MM.1S (cell line): ENCODE measurements at regions not wholly inside any gene's neighbourhood (a gene's known extent, or its start where the extent isn't known, plus 50 kb on each side); places are given as distances from the start of the nearest gene placed in this dataset.

Experiments
- DNase-seq: peaks from one replicate; pipeline ENCODE4 v3.0.0-alpha.2; 2015
- H2AFZ ChIP-seq: fragments of 300-600 bp; sonication (generic); 2 replicates; pipeline ENCODE4 v1.6.0; 2016; ENCODE audit warnings: antibody characterized with exemption, low read length
- H3F3A ChIP-seq: fragments of 300-600 bp; sonication (generic); 2 replicates; pipeline ENCODE4 v1.6.1; 2016; ENCODE audit warnings: mild to moderate bottlenecking, antibody characterized with exemption, low read length, moderate library complexity, mixed read lengths; ENCODE audit not compliant: insufficient read depth
- H3K27ac ChIP-seq: fragments of 300-600 bp; sonication (generic); 2 replicates; pipeline ENCODE4 v1.5.1; 2016; ENCODE audit warnings: mild to moderate bottlenecking, low read length
- H3K27me3 ChIP-seq: fragments of 300-600 bp; sonication (generic); replicated peaks from 2 replicates; pipeline ENCODE4 v1.6.0; 2016; ENCODE audit warnings: low read length; ENCODE audit not compliant: insufficient read depth
- H3K36me3 ChIP-seq: fragments of 300-600 bp; sonication (generic); replicated peaks from 2 replicates; pipeline ENCODE4 v1.6.1; 2016; ENCODE audit warnings: mild to moderate bottlenecking, low read length, mixed read lengths; ENCODE audit not compliant: insufficient read depth
- H3K4me1 ChIP-seq: fragments of 300-600 bp; sonication (generic); 2 replicates; pipeline ENCODE4 v1.6.1; 2016; ENCODE audit warnings: low read length, mixed read lengths
- H3K4me2 ChIP-seq: fragments of 300-600 bp; sonication (generic); 2 replicates; pipeline ENCODE4 v1.6.0; 2016; ENCODE audit warnings: low read depth, low read length
- H3K4me3 ChIP-seq: fragments of 300-600 bp; sonication (generic); 2 replicates; pipeline ENCODE4 v1.5.1; 2016; ENCODE audit warnings: low read length, mixed read lengths
- H3K79me2 ChIP-seq: fragments of 300-600 bp; sonication (generic); 2 replicates; pipeline ENCODE4 v1.6.1; 2016; ENCODE audit warnings: mixed run types, low read length, mixed read lengths
- H3K9ac ChIP-seq: fragments of 300-600 bp; sonication (generic); 2 replicates; pipeline ENCODE4 v1.6.1; 2016; ENCODE audit warnings: low read length, mixed read lengths
- H3K9me2 ChIP-seq: fragments of 300-600 bp; sonication (generic); replicated peaks from 2 replicates; pipeline ENCODE4 v1.6.1; 2016; ENCODE audit warnings: mild to moderate bottlenecking, low read length, mixed read lengths; ENCODE audit not compliant: insufficient read depth
- H3K9me3 ChIP-seq: fragments of 300-600 bp; sonication (generic); replicated peaks from 2 replicates; pipeline ENCODE4 v1.6.1; 2016; ENCODE audit warnings: mild to moderate bottlenecking, low read length, mixed read lengths; ENCODE audit not compliant: insufficient read depth
- H4K20me1 ChIP-seq: fragments of 300-600 bp; sonication (generic); 2 replicates; pipeline ENCODE4 v1.6.1; 2016; ENCODE audit warnings: mild to moderate bottlenecking, low read length, moderate library complexity, mixed read lengths; ENCODE audit not compliant: insufficient read depth
- CTCF ChIP-seq: fragments of 300-600 bp; sonication (generic); IDR thresholded peaks from 2 replicates; pipeline ENCODE4 v1.5.1; 2016; ENCODE audit warnings: antibody characterized with exemption, low read length, mixed read lengths
- EZH2 ChIP-seq: fragments of 300-600 bp; sonication (generic); optimal IDR thresholded peaks from 2 replicates; pipeline ENCODE3; 2017; ENCODE audit warnings: low read depth, mild to moderate bottlenecking, antibody characterized with exemption, low read length, mixed read lengths
- EZH2phosphoT487 ChIP-seq: fragments of 300-600 bp; sonication (generic); IDR thresholded peaks from 2 replicates; pipeline ENCODE4 v1.6.1; 2018; ENCODE audit warnings: antibody characterized with exemption, low read length

GRCh38 chr9:84154320-84154719, 173.7 kb downstream of the RMI1 start:
- no peaks in the 10 kb centered on the region for H3K9me3 ChIP-seq
- no peaks in the 10 kb centered on the region for H3K4me1 ChIP-seq
- no peak overlapping the region for H3K4me2 ChIP-seq
- H4K20me1 ChIP-seq, result no peaks in the 10 kb centered on the region
- no peak overlapping the region for H3K27ac ChIP-seq
- H3K27me3 ChIP-seq, result no peaks in the 10 kb centered on the region
- no peak overlapping the region for H2AFZ ChIP-seq
- no peak for DNase-seq
- H3K9ac ChIP-seq, result no peak overlapping the region
- H3K9me2 ChIP-seq, result no peaks in the 10 kb centered on the region
- no peaks in the 10 kb centered on the region for H3K79me2 ChIP-seq
- H3F3A ChIP-seq, result no peaks in the 10 kb centered on the region
- H3K4me3 ChIP-seq, result no peak overlapping the region
- H3K36me3 ChIP-seq, result no peaks in the 10 kb centered on the region
- TF ChIP-seq EZH2phosphoT487, result no peak
- TF ChIP-seq CTCF, result no peak
- no peak for TF ChIP-seq EZH2

GRCh38 chr9:84163052-84163650, 177.4 kb downstream of the SLC28A3 start:
- TF ChIP-seq CTCF (no peak), EZH2phosphoT487 (no peak), EZH2 (no peak)
- no peaks in the 10 kb centered on the region for H3K36me3 ChIP-seq
- H3K4me1 ChIP-seq, result no peaks in the 10 kb centered on the region
- no peak overlapping the region for H3K27ac ChIP-seq
- H3K4me3 ChIP-seq, result no peak overlapping the region
- no peak overlapping the region for H2AFZ ChIP-seq
- H3K9me3 ChIP-seq, result no peaks in the 10 kb centered on the region
- H3K9me2 ChIP-seq, result no peaks in the 10 kb centered on the region
- no peak for DNase-seq
- H3K9ac ChIP-seq, result no peak overlapping the region
- H3K4me2 ChIP-seq, result no peak overlapping the region
- H4K20me1 ChIP-seq, result no peaks in the 10 kb centered on the region
- H3K79me2 ChIP-seq, result no peaks in the 10 kb centered on the region
- H3F3A ChIP-seq, result no peaks in the 10 kb centered on the region
- H3K27me3 ChIP-seq, result no peaks in the 10 kb centered on the region

- Histone ChIP-seq H2AFZ (no peak overlapping the region), H3K4me1 (no peaks in the 10 kb centered on the region), H3K9me3 (no peaks in the 10 kb centered on the region), H3K4me2 (no peak overlapping the region), H3K9ac (no peak overlapping the region), H3K9me2 (no peaks in the 10 kb centered on the region), H3K36me3 (no peaks in the 10 kb centered on the region), H3K4me3 (no peak overlapping the region), H3F3A (no peaks in the 10 kb centered on the region), H4K20me1 (no peaks in the 10 kb centered on the region), H3K79me2 (no peaks in the 10 kb centered on the region), H3K27ac (no peak overlapping the region), H3K27me3 (no peaks in the 10 kb centered on the region)
- TF ChIP-seq EZH2 (no peak), EZH2phosphoT487 (no peak), CTCF (no peak)
- no peak for DNase-seq
Observed at GRCh38 chr9:84166891-84167290, 173.7 kb downstream of the SLC28A3 start.
